Ishikawa (cell line): ENCODE measurements at regions not wholly inside any gene's neighbourhood (a gene's known extent, or its start where the extent isn't known, plus 50 kb on each side); places are given as distances from the start of the nearest gene placed in this dataset.

Experiments
- CEBPB ChIP-seq: IDR thresholded peaks from 2 replicates; pipeline ENCODE4 v1.6.1; 2012
- CREB1 ChIP-seq: IDR thresholded peaks from 2 replicates; pipeline ENCODE4 v1.6.1; 2012; ENCODE audit warnings: low read depth
- EGR1 ChIP-seq: IDR thresholded peaks from 2 replicates; pipeline ENCODE4 v1.6.1; 2012
- EP300 ChIP-seq: IDR thresholded peaks from 2 replicates; pipeline ENCODE4 v1.6.1; 2012; ENCODE audit warnings: borderline replicate concordance
- FOXM1 ChIP-seq: IDR thresholded peaks from 2 replicates; pipeline ENCODE4 v1.6.1; 2012; ENCODE audit warnings: low read depth, borderline replicate concordance
- MAX ChIP-seq: IDR thresholded peaks from 2 replicates; pipeline ENCODE4 v1.6.1; 2012
- NFIC ChIP-seq: IDR thresholded peaks from 2 replicates; pipeline ENCODE4 v1.6.1; 2012
- RAD21 ChIP-seq: IDR thresholded peaks from 2 replicates; pipeline ENCODE4 v1.6.1; 2012; ENCODE audit warnings: low read depth
- REST ChIP-seq: IDR thresholded peaks from 2 replicates; pipeline ENCODE4 v1.6.1; 2012; ENCODE audit warnings: low read depth, mild to moderate bottlenecking
- TAF1 ChIP-seq: IDR thresholded peaks from 2 replicates; pipeline ENCODE4 v1.6.1; 2012; ENCODE audit warnings: low read depth, mild to moderate bottlenecking
- TCF12 ChIP-seq: IDR thresholded peaks from 2 replicates; pipeline ENCODE4 v1.6.1; 2012; ENCODE audit warnings: low read depth
- TEAD4 ChIP-seq: IDR thresholded peaks from 2 replicates; pipeline ENCODE4 v1.6.1; 2012
- USF1 ChIP-seq: IDR thresholded peaks from 2 replicates; pipeline ENCODE4 v1.6.1; 2012
- YY1 ChIP-seq: IDR thresholded peaks from 2 replicates; pipeline ENCODE4 v1.6.1; 2012; ENCODE audit warnings: low read depth
- ZBTB7A ChIP-seq: IDR thresholded peaks from 2 replicates; pipeline ENCODE4 v1.6.1; 2012; ENCODE audit warnings: low read depth

GRCh38 chr11:128055576-128056217 is 531.7 kb downstream of the ETS1 start:
- TF ChIP-seq CREB1: no peak
- no peak for TF ChIP-seq MAX
- TF ChIP-seq TEAD4: no peak
- no peak for TF ChIP-seq EP300
- no peak for TF ChIP-seq TAF1
- no peak for TF ChIP-seq TCF12
- no peak for TF ChIP-seq REST
- no peak for TF ChIP-seq ZBTB7A

GRCh38 chr11:128053981-128054931 is 533.1 kb downstream of the ETS1 start:
- TF ChIP-seq YY1: no peak
- no peak for TF ChIP-seq TAF1
- no peak for TF ChIP-seq REST
- no peak for TF ChIP-seq RAD21
- TF ChIP-seq EP300: no peak
- TF ChIP-seq USF1: no peak
- TF ChIP-seq CREB1: no peak
- TF ChIP-seq ZBTB7A: no peak
- no peak for TF ChIP-seq FOXM1
- no peak for TF ChIP-seq TEAD4
- no peak for TF ChIP-seq NFIC
- no peak for TF ChIP-seq EGR1
- no peak for TF ChIP-seq TCF12

GRCh38 chr11:128052912-128053641 is 534.3 kb downstream of the ETS1 start:
- no peak for TF ChIP-seq USF1
- peak; percentile 43 for TF ChIP-seq NFIC
- peak; percentile 85 for TF ChIP-seq EP300
- TF ChIP-seq CREB1: no peak
- no peak for TF ChIP-seq TAF1
- no peak for TF ChIP-seq MAX
- peak; percentile 91 for TF ChIP-seq FOXM1
- peak; percentile 85 for TF ChIP-seq TCF12
- no peak for TF ChIP-seq CEBPB
- no peak for TF ChIP-seq EGR1
- no peak for TF ChIP-seq RAD21
- no peak for TF ChIP-seq REST
- no peak for TF ChIP-seq YY1
- peak; percentile 51 for TF ChIP-seq TEAD4
- no peak for TF ChIP-seq ZBTB7A
